Endometrial microvascular endothelial cells (primary cell): ENCODE measurements at regions not wholly inside any gene's neighbourhood (a gene's known extent, or its start where the extent isn't known, plus 50 kb on each side); places are given as distances from the start of the nearest gene placed in this dataset.
"Not testable (repeated sequence)": the region's sequence is repeated elsewhere in the genome, so short reads cannot be mapped to it uniquely, and the experiment has no call there.

Source experiments
- in situ Hi-C: cut with HindIII; loops from 2 replicates; pipeline ENCODE4 v1.10.0; 2017; ENCODE audit warnings: low sequenced_read_pairs, low pct_unique_long_range_greater_than_20kb; ENCODE audit errors: inconsistent ontology term

DNA sequence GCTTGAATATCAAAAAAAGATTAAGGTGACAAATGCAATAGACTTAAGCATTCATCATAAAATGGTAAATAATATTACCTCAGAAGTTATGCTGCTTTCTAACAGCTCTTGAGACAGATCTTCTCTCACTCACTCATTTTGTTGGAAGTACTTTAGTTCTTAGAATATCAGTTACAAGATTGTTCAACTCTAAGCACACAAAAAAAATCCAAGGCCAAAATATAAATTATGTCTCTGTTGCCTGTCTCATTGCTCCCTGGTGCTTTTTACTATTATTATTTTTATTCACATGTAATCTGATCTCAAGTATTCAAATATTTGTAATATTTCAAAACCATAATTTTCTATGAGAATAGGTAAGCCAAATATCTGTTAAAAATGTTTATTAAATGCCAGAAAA is 259.4 kb upstream of the HSF2 start:
- in situ Hi-C loops, result no loop called here

DNA sequence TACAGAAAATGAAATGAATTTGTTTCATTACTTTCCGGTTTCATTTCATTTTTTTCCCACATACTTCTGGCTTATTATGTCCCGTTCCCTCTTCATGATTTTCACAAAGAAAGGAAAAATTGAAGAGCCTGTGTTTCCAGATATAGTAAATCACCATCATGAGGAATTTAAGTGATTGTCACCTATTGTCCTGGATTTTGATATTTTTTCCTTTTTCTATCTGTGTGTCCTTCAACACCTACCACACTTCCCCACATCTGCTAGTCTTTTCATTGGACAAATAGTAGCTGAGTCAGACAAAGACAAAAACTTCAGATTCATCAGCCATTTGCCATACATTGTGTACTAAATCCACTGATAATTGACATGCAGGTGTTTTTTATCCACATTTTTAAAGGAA is 258.2 kb upstream of the HSF2 start:
- in situ Hi-C loops, result no loop called here

DNA sequence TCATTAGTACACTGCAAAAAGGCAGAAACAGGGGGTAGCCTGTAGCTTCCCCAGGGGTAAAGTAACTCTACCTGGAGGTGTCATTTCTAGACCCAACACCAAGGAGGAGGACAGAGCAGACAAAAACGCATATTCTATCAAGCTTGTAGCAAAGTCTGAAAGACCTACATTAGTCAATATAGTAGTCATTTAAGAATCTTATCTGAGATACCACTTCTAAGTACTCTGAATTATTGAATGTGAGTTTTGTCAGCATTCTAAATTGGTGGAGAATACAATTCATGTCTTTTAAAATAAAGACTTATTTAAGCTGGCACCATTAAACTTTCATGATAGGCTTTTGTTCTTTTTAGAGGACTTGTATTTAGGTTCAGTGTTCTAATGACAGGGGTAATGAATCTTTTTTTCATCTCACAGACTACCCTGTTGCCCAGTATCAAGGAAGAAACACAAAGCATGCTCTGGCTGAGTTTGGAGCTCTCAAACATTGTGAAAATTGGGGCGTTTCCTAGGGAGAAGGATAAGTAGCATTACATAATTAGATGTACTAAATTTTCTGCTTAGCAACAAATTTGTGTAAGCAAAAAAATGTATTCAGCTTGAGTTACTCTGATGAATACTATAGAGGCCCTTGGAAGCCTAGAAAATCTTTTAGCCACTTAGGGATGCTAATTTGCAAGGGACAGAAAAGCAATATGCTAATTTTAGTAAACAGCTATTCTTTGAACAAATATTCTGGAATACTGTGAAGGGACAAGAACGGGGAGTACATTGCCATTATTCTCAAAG is 255.4 kb upstream of the HSF2 start:
- in situ Hi-C loops, result no loop called here

- in situ Hi-C loops, result no loop called here
Measured at GRCh38 chr6:122145246-122145645, 254.2 kb upstream of the HSF2 start.

GRCh38 chr6:122145741-122146240 is 253.7 kb upstream of the HSF2 start:
- in situ Hi-C loops, result no loop called here

DNA sequence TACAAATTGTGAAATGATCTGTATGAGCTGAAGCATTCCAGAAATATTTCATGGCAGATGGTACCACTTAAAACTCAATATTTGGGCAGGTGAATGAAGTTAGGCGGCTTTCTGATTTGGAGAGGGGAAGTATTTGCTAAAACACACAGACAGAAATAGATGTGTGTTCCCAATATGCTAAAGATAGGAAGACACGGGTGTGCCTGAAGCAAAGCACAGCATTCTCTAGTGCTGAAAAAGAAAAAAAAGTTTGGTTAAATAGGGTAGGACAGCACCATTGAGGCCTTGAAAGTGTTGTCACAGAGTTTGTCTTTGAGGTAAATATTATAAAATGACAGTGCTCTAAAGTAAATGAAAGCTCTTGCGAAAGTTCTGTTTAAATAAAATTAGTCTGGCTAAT is 252.2 kb upstream of the HSF2 start:
- in situ Hi-C loops, result no loop called here

DNA sequence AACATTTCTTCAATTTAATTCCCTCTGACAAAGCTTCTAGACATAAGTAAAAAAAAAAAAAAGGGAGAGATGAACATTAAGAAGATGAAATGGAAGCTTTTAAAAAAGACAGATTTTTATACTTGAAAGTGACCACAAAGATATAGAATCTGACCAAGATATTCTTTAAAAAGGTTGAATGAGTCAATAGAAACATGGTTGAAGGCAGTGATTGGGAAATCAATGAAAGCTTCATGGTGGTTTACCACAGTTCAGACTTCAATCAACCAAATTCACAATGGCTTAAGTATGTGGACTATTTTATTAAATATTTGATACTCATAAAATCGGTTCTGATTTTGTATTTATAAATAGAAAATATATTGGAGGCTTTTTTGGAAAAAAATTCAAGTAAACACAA is 248.4 kb upstream of the HSF2 start:
- in situ Hi-C loops, result no loop called here

DNA sequence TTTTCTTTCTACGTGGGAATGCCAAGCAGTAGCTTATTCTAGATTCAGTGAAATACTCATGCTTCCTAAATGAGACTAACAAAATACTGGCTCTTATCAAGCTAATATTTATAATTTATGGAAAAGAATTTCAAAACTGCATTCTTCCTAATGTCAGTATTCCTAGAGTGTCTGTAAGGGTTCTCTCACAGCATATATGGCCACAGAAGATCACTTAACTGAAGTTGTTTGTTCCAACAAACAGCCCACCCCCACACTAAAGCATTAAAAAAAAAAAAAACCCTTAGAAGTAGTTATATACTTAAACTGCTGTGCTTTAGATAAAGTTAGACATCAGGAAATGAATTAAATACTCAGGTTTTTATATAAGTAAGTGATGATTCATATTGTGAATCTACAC is 247.7 kb upstream of the HSF2 start:
- in situ Hi-C loops, result no loop called here

GRCh38 chr6:122153557-122153956 is 245.9 kb upstream of the HSF2 start:
- in situ Hi-C loops, result no loop called here

- in situ Hi-C loops, result no loop called here
Measured at GRCh38 chr6:122154155-122154554, 245.3 kb upstream of the HSF2 start.

DNA sequence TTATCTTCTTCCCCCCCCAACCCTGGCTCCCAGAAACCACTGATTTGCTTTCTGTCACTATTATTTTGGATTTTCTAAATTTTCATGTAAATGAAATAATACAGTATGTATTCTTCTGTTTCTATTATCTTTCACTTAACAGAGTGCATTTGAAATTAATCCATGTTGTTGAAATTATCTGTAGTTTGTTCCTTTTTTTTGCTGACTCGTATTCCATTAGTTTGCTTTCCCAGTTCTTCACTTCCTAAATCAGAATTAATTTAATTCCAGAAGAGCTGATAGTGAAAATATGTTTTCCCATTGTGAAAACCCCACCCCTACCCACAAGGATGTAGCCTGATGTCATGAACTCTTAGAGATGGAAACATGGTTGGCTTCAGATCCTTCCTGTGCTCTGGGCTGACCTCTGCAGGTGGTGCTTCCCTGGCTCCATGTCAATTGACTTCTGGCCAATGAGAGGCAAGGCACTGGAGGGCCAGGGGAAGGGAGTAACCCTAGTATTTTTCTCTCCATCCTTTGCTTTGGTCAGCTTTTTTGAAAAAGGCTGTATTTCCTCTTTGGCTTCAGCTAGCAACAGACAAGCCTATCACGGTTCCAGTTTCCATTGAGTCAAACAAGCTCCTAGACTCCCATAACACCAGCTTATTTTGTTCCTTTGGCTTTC is 244.4 kb upstream of the HSF2 start:
- in situ Hi-C loops, result no loop called here

DNA sequence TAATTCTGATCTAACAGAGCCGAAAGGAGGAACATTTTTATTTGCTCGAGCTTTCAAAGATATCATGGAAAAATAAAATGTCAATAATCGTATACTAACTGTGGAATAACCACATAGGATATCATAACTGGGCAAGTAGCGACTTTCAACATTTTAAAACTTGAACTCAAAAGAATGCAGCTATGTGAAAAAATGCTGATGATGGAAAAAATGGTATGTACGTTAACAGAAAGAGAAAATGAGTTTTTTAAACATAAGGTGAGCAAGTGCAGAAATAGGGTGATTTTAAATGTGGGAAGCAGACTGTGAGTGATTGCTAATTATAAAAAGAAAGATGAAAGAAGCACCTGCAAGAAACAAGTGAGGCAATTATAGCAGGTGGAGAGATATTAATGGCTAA is 238.3 kb upstream of the HSF2 start:
- in situ Hi-C loops, result no loop called here

- in situ Hi-C loops, result no loop called here
Measured at GRCh38 chr6:122165014-122165413, 234.4 kb upstream of the HSF2 start.

DNA sequence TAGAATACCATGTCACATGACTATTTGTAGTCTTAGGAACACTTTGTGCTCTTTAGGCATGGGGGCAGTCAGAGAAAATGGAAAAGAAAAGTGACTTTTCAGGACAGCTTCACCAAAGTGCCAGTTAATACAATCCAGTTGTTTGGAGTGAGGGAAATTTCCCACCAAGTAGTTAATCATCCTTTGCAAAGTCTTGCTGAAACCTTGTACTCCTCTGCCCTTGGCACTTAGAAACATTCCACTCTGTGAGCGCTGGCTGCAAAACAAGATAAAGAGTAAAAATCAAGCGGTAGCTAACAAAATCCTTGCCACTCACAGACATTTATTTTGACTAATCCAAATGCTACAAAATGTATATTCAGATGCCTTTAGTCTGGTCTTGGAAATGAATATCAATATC is 229.2 kb upstream of the HSF2 start:
- in situ Hi-C loops, result no loop called here

- in situ Hi-C loops, result no loop called here
Measured at GRCh38 chr6:122178988-122179387, 220.5 kb upstream of the HSF2 start.

GRCh38 chr6:122180132-122180531 is 219.3 kb upstream of the HSF2 start:
- in situ Hi-C loops, result no loop called here

GRCh38 chr6:122182061-122182460 is 217.4 kb upstream of the HSF2 start:
- in situ Hi-C loops, result no loop called here

DNA sequence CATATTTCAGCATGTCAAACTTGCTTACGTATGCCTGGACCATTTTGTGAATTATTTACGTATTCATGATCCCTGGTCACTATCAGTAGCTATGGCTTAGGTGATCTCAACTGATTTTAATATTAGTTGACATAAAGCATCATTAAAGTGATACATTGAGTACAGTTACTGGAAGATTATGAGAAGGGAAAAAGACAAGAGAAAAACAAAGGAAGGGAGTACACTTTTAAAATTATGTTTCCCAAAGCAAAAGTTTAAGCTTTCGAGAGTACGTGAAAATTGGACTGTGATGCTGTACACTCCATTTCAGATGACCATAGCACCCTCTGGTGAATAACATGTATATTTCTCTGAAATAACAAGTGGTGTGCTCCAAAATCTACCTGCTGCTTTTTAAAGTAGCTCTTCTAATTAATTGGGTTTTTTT is 215.0 kb upstream of the HSF2 start:
- in situ Hi-C loops, result no loop called here

DNA sequence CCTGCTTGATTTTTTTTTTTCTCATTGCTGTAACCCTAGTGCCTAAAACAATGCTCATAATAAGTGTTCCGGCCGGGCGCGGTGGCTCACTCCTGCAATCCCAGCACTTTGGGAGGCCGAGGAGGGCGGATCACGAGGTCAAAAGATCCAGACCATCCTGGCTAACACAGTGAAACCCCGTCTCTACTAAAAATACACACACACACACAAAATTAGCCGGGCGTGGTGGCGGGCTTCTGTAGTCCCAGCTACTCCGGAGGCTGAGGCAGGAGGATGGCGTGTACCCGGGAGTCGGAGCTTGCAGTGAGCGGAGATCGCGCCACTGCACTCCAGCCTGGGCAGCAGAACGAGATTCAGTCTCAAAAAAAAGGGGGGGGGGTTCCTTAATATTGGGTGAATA is 214.0 kb upstream of the HSF2 start:
- in situ Hi-C loops, result not testable (repeated sequence)

- in situ Hi-C loops, result no loop called here
Measured at GRCh38 chr6:122187186-122187585, 212.3 kb upstream of the HSF2 start.
